ENCODE measurements at regions not wholly inside any gene's neighbourhood (a gene's known extent, or its start where the extent isn't known, plus 50 kb on each side); places are given as distances from the start of the nearest gene placed in this dataset.
A peak's percentile ranks its signal among the peaks of the same experiment; 100 is the strongest.

- DNase-seq (no peak), ATAC-seq (no peak)
- Histone ChIP-seq H3K36me3 (no peaks in the 10 kb centered on the region), H3K27me3 (peaks cover 20 to 63% of the 10 kb centered on the region in 2 donors), H3K27ac (no peak overlapping the region), H3K9me3 (no peaks in the 10 kb centered on the region), H3K4me3 (no peak overlapping the region), H3K4me1 (peaks cover 0 to 5% of the 10 kb centered on the region in 2 donors)
- intact Hi-C loops (cut with DNase I): no loop called here
- TF ChIP-seq CTCF (IDR thresholded peaks at IDR 0.05): no peak
Measured at GRCh38 chr12:3362737-3363136, 128.3 kb upstream of the PRMT8 start.

GRCh38 chr12:3363608-3364007, 127.4 kb upstream of the PRMT8 start:
- intact Hi-C loops (cut with DNase I): no loop called here
- H3K27ac ChIP-seq: no peak overlapping the region
- no peak for DNase-seq
- TF ChIP-seq CTCF (IDR thresholded peaks at IDR 0.05): no peak
- H3K4me1 ChIP-seq: peaks cover 0 to 5% of the 10 kb centered on the region in 2 donors
- no peaks in the 10 kb centered on the region for H3K9me3 ChIP-seq
- peaks cover 20 to 68% of the 10 kb centered on the region in 2 donors for H3K27me3 ChIP-seq
- ATAC-seq: no peak
- H3K4me3 ChIP-seq: no peak overlapping the region
- H3K36me3 ChIP-seq: no peaks in the 10 kb centered on the region

GRCh38 chr12:3364226-3364625, 126.8 kb upstream of the PRMT8 start:
- DNase-seq (no peak), ATAC-seq (no peak)
- H3K36me3 ChIP-seq: no peaks in the 10 kb centered on the region
- H3K4me3 ChIP-seq: no peak overlapping the region
- H3K9me3 ChIP-seq: no peaks in the 10 kb centered on the region
- intact Hi-C loops (cut with DNase I): no loop called here
- peaks cover 20 to 68% of the 10 kb centered on the region in 2 donors for H3K27me3 ChIP-seq
- TF ChIP-seq CTCF (IDR thresholded peaks at IDR 0.05): no peak
- no peak overlapping the region for H3K27ac ChIP-seq
- H3K4me1 ChIP-seq: peaks cover 0 to 5% of the 10 kb centered on the region in 2 donors

GRCh38 chr12:3364661-3365462, 126.1 kb upstream of the PRMT8 start:
- Histone ChIP-seq H3K27me3 (peaks cover 20 to 68% of the 10 kb centered on the region in 2 donors), H3K9me3 (no peaks in the 10 kb centered on the region), H3K27ac (no peak overlapping the region), H3K36me3 (no peaks in the 10 kb centered on the region), H3K4me3 (no peak overlapping the region), H3K4me1 (peaks cover 0 to 5% of the 10 kb centered on the region in 2 donors)
- no peak for TF ChIP-seq CTCF (IDR thresholded peaks at IDR 0.05)
- intact Hi-C loops (cut with DNase I): no loop called here
- no peak for DNase-seq
- no peak for ATAC-seq

- intact Hi-C loops (cut with DNase I): no loop called here
- no peaks in the 10 kb centered on the region for H3K9me3 ChIP-seq
- H3K27me3 ChIP-seq: peaks cover 20 to 68% of the 10 kb centered on the region in 2 donors
- no peak for TF ChIP-seq CTCF (IDR thresholded peaks at IDR 0.05)
- H3K4me1 ChIP-seq: peaks cover 0 to 5% of the 10 kb centered on the region in 2 donors
- peak overlapping the region in 1 of 2 donors; percentile 25 for H3K4me3 ChIP-seq
- H3K27ac ChIP-seq: no peak overlapping the region
- no peaks in the 10 kb centered on the region for H3K36me3 ChIP-seq
- DNase-seq (peak in 2 of 4 donors; percentile 36 to 85), ATAC-seq (peak; percentile 98)
Measured at GRCh38 chr12:3365463-3366411, 125.3 kb upstream of the PRMT8 start.

All from left lung (tissue), 4 donors.